GM12872 (cell line): ENCODE measurements at regions not wholly inside any gene's neighbourhood (a gene's known extent, or its start where the extent isn't known, plus 50 kb on each side); places are given as distances from the start of the nearest gene placed in this dataset.

ENCODE experiments used
- TF ChIP-seq, protein P1 (sequence below): IDR thresholded peaks from 3 replicates; pipeline ENCODE4 v1.5.1; 2011; ENCODE audit warnings: low read depth, mild to moderate bottlenecking, low read length, moderate library complexity; ENCODE audit not compliant: insufficient read depth

DNA sequence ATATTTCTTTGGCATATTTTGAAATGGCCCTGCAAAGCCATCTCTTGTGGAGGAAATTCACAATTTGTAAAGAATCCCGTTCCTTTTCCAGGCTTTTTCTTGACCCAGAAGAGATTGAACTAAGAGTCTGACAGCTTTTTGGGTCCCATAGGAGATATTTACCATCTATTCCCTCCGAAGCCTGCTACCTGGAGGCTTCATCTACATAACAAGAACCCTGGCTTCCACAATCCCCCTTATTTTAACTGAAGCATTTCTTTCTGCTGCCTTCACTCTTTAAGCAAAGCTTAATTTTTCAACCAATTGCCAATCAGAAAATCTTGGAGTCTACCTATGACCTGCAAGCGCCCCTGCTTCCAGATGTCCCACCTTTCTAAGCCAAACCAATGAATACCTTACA is 248.1 kb upstream of the GADL1 start:
- TF ChIP-seq, protein P1, sequence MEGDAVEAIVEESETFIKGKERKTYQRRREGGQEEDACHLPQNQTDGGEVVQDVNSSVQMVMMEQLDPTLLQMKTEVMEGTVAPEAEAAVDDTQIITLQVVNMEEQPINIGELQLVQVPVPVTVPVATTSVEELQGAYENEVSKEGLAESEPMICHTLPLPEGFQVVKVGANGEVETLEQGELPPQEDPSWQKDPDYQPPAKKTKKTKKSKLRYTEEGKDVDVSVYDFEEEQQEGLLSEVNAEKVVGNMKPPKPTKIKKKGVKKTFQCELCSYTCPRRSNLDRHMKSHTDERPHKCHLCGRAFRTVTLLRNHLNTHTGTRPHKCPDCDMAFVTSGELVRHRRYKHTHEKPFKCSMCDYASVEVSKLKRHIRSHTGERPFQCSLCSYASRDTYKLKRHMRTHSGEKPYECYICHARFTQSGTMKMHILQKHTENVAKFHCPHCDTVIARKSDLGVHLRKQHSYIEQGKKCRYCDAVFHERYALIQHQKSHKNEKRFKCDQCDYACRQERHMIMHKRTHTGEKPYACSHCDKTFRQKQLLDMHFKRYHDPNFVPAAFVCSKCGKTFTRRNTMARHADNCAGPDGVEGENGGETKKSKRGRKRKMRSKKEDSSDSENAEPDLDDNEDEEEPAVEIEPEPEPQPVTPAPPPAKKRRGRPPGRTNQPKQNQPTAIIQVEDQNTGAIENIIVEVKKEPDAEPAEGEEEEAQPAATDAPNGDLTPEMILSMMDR = no peak

DNA sequence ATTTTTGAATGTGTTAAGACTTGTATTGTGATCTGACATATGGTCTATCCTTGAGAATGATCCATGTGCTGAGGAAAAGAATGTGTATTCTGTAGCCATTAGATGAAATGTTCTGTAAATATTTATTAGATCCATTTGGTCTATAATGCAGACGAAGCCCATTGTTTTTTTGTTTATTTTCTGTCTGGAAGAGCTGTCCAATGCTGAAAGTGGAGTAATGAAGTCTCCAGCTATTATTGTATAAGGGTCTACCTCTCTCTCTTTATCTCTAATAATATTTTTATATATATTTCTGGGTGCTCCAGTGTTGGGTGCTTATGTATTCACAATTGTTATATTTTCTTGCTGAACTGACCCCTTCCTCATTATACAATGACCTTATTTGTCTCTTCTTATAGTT is 250.6 kb upstream of the GADL1 start:
- TF ChIP-seq, protein P1 = no peak

DNA sequence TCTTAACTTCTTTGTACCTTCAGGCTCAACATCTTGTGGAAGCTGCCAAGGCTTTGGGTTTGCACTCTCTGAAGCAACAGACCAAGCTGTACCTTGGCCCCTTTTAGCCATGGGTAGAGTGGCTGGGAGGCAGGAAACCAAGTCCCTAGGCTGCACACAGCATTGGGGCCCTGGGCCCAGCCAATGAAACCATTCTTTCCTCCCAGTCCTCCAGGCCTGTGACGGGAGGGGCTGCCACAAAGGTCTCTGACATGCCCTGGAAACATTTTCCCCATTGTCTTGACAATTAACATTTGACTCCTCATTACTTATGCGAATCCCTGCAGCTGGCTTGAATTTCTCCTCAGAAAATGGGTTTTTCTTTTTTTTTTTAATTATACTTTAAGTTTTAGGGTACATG is 253.1 kb upstream of the GADL1 start:
- TF ChIP-seq, protein P1 = no peak

DNA sequence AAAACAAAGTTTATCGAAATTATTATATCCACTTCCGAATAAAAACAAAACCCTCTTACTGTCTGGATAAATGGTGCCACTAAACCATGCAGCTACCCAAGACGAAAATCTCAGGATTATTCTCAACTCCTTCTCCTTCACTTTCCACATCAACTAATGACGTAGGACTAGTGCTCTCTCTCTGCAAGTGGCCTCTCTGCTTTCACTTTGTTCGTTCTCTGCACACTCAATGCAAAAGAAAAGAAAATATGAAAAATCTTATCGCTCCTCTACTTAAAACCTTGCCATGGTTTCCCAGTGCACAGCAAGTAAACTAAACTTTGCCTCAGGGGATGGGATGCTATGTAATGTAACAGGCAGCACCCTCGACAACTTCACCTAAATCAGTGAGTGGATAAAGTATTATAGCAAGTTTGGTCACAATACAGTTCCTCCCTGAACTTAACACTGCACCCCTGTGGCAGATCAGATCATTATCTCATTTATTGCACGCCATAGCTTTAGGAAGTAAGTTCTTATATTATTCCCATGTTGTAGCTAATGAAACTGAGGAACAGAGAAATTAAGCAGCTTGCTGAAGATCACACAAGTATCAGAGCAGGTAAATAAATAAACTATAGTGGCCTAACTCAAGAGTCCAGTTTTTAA is 262.7 kb upstream of the GADL1 start:
- TF ChIP-seq, protein P1 = peak; percentile 21; the same call in 1 of the 3 replicates

DNA sequence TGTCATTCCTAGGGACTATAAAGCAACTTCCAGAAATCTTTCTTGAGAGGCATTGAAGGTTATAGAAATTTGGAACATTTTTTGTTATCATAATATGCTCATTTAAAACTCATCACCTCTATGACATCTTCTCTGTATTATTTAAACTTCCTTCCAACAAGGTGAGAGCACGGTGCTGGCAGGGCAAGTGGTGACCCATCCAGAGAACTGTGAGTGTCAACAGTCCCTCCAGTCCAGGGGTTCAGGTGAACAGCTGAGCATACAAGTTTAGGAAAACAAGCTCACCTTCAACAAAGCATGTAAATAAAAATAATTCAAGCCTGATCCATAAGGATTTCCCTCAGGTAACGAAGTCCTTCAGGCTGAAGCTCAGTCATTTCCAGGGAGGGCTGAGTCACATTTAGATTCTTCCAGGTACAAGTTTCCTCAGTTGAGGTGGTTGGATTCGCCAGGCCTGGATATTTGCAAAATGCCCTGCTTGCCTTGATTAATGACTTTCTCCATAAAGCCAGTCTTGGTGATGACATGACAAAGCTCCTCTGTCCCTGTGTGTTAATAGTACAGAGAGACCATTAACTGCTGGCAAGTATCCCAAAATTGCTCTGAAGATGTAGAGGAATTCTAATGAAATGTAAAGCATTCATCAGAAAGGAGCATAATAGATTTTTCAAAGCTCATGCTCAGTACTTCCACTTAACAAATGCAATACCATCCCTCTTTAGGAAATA is 263.6 kb upstream of the GADL1 start:
- TF ChIP-seq, protein P1 = no peak

DNA sequence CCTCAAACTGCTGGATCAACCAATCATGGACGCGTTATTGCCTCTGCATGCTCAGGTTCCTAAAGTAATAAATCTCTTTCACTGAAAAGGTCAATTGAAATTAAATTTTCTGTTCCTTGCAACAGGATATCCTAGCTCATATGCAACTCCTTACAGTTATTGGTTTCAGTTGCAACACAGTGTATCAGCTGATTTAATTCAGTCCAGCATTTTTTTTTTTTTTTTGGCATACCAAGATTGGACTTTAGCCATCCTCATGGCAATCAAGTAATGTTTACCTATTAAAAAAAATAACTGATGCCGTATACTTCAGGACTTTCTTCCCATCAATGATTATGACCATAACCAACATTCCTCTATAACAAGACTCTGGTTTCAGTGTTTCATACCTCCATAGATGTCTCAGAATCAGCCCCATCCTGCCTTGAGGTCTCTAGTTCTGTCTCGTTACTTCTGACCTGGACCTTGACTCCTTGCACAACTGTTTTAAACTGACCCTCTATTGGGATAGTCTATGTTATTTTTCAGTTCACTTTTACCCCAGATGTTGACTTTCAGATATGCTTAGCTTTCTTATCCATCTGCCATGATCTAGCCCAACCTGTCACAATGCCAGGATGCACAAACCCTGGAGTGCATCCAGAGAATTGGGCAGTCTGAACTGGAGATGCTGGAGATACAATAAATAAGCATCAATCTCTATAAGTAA is 265.0 kb upstream of the GADL1 start:
- TF ChIP-seq, protein P1 = no peak

DNA sequence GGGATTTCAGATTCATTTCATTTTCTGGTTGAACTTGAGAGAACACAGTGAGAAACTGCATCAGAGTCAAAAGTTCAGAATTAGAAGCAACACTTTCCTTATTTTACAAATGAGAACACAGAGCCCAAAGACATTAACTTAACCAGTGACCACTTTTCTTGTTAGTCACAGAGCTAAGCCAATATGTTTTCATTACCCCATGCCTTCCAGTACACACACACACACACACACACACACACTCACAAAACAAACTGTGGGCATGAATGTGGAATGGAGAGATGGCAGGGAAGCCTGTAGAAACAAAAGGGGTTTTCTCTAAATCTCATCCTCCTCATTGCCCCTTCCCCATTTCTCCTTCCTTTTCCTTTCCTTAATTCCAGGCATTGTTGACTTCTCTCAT is 267.4 kb upstream of the GADL1 start:
- TF ChIP-seq, protein P1 = no peak
